Neural progenitor cell (in vitro differentiated cells): ENCODE measurements at regions not wholly inside any gene's neighbourhood (a gene's known extent, or its start where the extent isn't known, plus 50 kb on each side); places are given as distances from the start of the nearest gene placed in this dataset.

Source experiments
- DNase-seq: peaks from one replicate; pipeline ENCODE4 v3.0.0-alpha.2; 2016; ENCODE audit warnings: low spot score
- H2AFZ ChIP-seq: fragments of 200-600 bp; sonication (generic); replicated peaks from 2 replicates; pipeline ENCODE4 v1.6.1; 2016; ENCODE audit warnings: antibody characterized with exemption
- H3F3A ChIP-seq: fragments of 200-600 bp; sonication (generic); 2 replicates; pipeline ENCODE4 v1.6.1; 2016; ENCODE audit warnings: antibody characterized with exemption, low read depth
- H3K27ac ChIP-seq: fragments of 200-600 bp; sonication (generic); 2 replicates; pipeline ENCODE4 v1.5.1; 2016; ENCODE audit warnings: mild to moderate bottlenecking
- H3K27me3 ChIP-seq: fragments of 200-600 bp; sonication (generic); 2 replicates; pipeline ENCODE4 v1.6.1; 2016; ENCODE audit warnings: mild to moderate bottlenecking, moderate library complexity
- H3K36me3 ChIP-seq: fragments of 200-600 bp; sonication (generic); 2 replicates; pipeline ENCODE4 v1.5.1; 2016
- H3K4me1 ChIP-seq: fragments of 200-600 bp; sonication (generic); 2 replicates; pipeline ENCODE4 v1.6.1; 2016; ENCODE audit warnings: mixed run types
- H3K4me2 ChIP-seq: fragments of 200-600 bp; sonication (generic); 2 replicates; pipeline ENCODE4 v1.6.1; 2016
- H3K4me3 ChIP-seq: fragments of 200-600 bp; sonication (generic); 2 replicates; pipeline ENCODE4 v1.5.1; 2016
- H3K79me2 ChIP-seq: fragments of 200-600 bp; sonication (generic); 2 replicates; pipeline ENCODE4 v1.6.1; 2016; ENCODE audit warnings: low read depth
- H3K9ac ChIP-seq: fragments of 200-600 bp; sonication (generic); 2 replicates; pipeline ENCODE4 v1.6.1; 2016
- H3K9me3 ChIP-seq: fragments of 200-600 bp; sonication (generic); 2 replicates; pipeline ENCODE4 v1.5.1; 2016; ENCODE audit warnings: low read depth
- H4K20me1 ChIP-seq: fragments of 200-600 bp; sonication (generic); 2 replicates; pipeline ENCODE4 v1.6.1; 2016; ENCODE audit warnings: low read depth
- H3K27ac Mint-ChIP-seq: 3 replicates; pipeline ENCODE4 v1.8.0; 2021; ENCODE audit warnings: mixed read lengths
- H3K27me3 Mint-ChIP-seq: 2 replicates; pipeline ENCODE4 v1.8.0; 2022; ENCODE audit warnings: low read depth, mild to moderate bottlenecking, inconsistent platforms, moderate library complexity, mixed read lengths; ENCODE audit not compliant: insufficient read depth
- H3K36me3 Mint-ChIP-seq: 3 replicates; pipeline ENCODE4 v1.8.0; 2021; ENCODE audit warnings: mixed read lengths
- H3K4me1 Mint-ChIP-seq: 3 replicates; pipeline ENCODE4 v1.8.0; 2021; ENCODE audit warnings: mixed read lengths
- H3K4me3 Mint-ChIP-seq: 3 replicates; pipeline ENCODE4 v1.8.0; 2021; ENCODE audit warnings: mild to moderate bottlenecking, moderate library complexity, mixed read lengths
- H3K9me3 Mint-ChIP-seq: 3 replicates; pipeline ENCODE4 v1.8.0; 2020; ENCODE audit warnings: mixed read lengths
- EZH2 ChIP-seq: fragments of 200-600 bp; sonication (generic); IDR thresholded peaks from 2 replicates; pipeline ENCODE4 v1.6.1; 2017; ENCODE audit warnings: antibody characterized with exemption, mild to moderate bottlenecking, moderate library complexity
- EZH2phosphoT487 ChIP-seq: fragments of 200-600 bp; sonication (generic); IDR thresholded peaks from 2 replicates; pipeline ENCODE4 v1.6.1; 2017; ENCODE audit warnings: antibody characterized with exemption
- TF ChIP-seq, protein P1 (sequence below): fragments of 200-600 bp; sonication (generic); IDR thresholded peaks from 2 replicates; pipeline ENCODE4 v1.5.1; 2017; ENCODE audit warnings: antibody characterized with exemption, mild to moderate bottlenecking

GRCh38 chr16:54400261-54400660 lies 113.7 kb upstream of the IRX3 start:
- no peaks in the 10 kb centered on the region for H3K79me2 ChIP-seq

GRCh38 chr16:54398986-54399385 lies 112.4 kb upstream of the IRX3 start:
- Histone ChIP-seq H3K27me3 (peaks cover 4% of the 10 kb centered on the region), H3K4me3 (no peak overlapping the region), H3K4me1 (peaks cover 3% of the 10 kb centered on the region), H3K79me2 (no peaks in the 10 kb centered on the region), H3K9ac (no peak overlapping the region), H2AFZ (no peak overlapping the region), H3F3A (no peaks in the 10 kb centered on the region), H3K36me3 (no peaks in the 10 kb centered on the region), H3K27ac (no peak overlapping the region), H3K4me2 (no peak overlapping the region), H4K20me1 (no peaks in the 10 kb centered on the region), H3K9me3 (no peaks in the 10 kb centered on the region)
- H3K9me3 Mint-ChIP-seq = peaks cover 2% of the 10 kb centered on the region
- H3K27me3 Mint-ChIP-seq = peaks cover 14% of the 10 kb centered on the region
- H3K36me3 Mint-ChIP-seq = no peaks in the 10 kb centered on the region
- H3K4me3 Mint-ChIP-seq = no peak overlapping the region
- no peak for DNase-seq
- TF ChIP-seq, protein P1, sequence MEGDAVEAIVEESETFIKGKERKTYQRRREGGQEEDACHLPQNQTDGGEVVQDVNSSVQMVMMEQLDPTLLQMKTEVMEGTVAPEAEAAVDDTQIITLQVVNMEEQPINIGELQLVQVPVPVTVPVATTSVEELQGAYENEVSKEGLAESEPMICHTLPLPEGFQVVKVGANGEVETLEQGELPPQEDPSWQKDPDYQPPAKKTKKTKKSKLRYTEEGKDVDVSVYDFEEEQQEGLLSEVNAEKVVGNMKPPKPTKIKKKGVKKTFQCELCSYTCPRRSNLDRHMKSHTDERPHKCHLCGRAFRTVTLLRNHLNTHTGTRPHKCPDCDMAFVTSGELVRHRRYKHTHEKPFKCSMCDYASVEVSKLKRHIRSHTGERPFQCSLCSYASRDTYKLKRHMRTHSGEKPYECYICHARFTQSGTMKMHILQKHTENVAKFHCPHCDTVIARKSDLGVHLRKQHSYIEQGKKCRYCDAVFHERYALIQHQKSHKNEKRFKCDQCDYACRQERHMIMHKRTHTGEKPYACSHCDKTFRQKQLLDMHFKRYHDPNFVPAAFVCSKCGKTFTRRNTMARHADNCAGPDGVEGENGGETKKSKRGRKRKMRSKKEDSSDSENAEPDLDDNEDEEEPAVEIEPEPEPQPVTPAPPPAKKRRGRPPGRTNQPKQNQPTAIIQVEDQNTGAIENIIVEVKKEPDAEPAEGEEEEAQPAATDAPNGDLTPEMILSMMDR = no peak
- TF ChIP-seq EZH2phosphoT487 (no peak), EZH2 (no peak)
- peaks cover 3% of the 10 kb centered on the region for H3K4me1 Mint-ChIP-seq
- H3K27ac Mint-ChIP-seq = no peak overlapping the region

More at GRCh38 chr16:54400261-54400660, 113.7 kb upstream of the IRX3 start:
- Histone ChIP-seq H3K27me3 (no peaks in the 10 kb centered on the region), H3K4me3 (no peak overlapping the region), H3K9ac (no peak overlapping the region), H3F3A (no peaks in the 10 kb centered on the region), H3K27ac (no peak overlapping the region), H3K36me3 (no peaks in the 10 kb centered on the region), H3K4me2 (no peak overlapping the region), H2AFZ (peak overlapping the region; percentile 34), H3K4me1 (peaks cover 3% of the 10 kb centered on the region), H4K20me1 (no peaks in the 10 kb centered on the region), H3K9me3 (no peaks in the 10 kb centered on the region)
- no peak for DNase-seq
- Mint-ChIP-seq H3K27ac (no peak overlapping the region), H3K4me1 (peaks cover 6% of the 10 kb centered on the region), H3K9me3 (peaks cover 2% of the 10 kb centered on the region), H3K36me3 (no peaks in the 10 kb centered on the region), H3K4me3 (no peak overlapping the region), H3K27me3 (peaks cover 14% of the 10 kb centered on the region)
- TF ChIP-seq EZH2 = no peak
- TF ChIP-seq EZH2phosphoT487 = no peak
- TF ChIP-seq, protein P1 = no peak

DNA sequence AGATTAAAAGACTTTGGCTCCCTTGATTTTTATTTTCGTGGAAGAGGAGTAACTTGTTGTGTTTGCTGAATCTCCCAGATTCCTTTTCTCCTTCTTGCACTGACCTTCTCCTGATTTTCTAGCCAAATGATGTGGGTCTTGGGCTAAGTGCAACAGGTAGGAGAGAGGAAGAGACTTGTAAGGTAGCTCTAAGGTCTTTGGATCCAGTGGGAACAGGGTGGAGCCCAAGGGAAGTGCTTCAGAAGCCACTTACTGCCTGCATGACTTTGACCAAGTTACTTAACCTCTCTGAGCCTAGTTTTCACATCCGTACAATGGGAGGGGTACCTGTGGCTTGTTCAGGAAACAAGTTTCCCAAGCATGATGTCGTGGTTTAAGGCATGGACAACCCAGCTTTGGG lies 111.3 kb upstream of the IRX3 start:
- Histone ChIP-seq H3K9me3 (no peaks in the 10 kb centered on the region), H3K36me3 (no peaks in the 10 kb centered on the region), H3K27ac (no peak overlapping the region), H3K4me3 (no peak overlapping the region), H4K20me1 (no peaks in the 10 kb centered on the region), H3K4me1 (peaks cover 3% of the 10 kb centered on the region), H3K9ac (no peak overlapping the region), H3K4me2 (no peak overlapping the region), H3K27me3 (peaks cover 4% of the 10 kb centered on the region), H3F3A (no peaks in the 10 kb centered on the region), H2AFZ (no peak overlapping the region), H3K79me2 (no peaks in the 10 kb centered on the region)
- TF ChIP-seq, protein P1 = no peak
- H3K4me3 Mint-ChIP-seq = no peak overlapping the region
- peaks cover 3% of the 10 kb centered on the region for H3K4me1 Mint-ChIP-seq
- H3K27me3 Mint-ChIP-seq = peaks cover 14% of the 10 kb centered on the region
- H3K36me3 Mint-ChIP-seq = no peaks in the 10 kb centered on the region
- H3K9me3 Mint-ChIP-seq = peaks cover 2% of the 10 kb centered on the region
- DNase-seq = no peak
- no peak overlapping the region for H3K27ac Mint-ChIP-seq
